NCI-H1417 treated with DMSO at 0.1 percent for 48 hours (cell line): ENCODE measurements at regions not wholly inside any gene's neighbourhood (a gene's known extent, or its start where the extent isn't known, plus 50 kb on each side); places are given as distances from the start of the nearest gene placed in this dataset.
"Not testable (repeated sequence)": the region's sequence is repeated elsewhere in the genome, so short reads cannot be mapped to it uniquely, and the experiment has no call there.

Experiments used
- DNase-seq: peaks from one replicate; lab custom pipeline; 2025; lab: John Stamatoyannopoulos, UW

DNA sequence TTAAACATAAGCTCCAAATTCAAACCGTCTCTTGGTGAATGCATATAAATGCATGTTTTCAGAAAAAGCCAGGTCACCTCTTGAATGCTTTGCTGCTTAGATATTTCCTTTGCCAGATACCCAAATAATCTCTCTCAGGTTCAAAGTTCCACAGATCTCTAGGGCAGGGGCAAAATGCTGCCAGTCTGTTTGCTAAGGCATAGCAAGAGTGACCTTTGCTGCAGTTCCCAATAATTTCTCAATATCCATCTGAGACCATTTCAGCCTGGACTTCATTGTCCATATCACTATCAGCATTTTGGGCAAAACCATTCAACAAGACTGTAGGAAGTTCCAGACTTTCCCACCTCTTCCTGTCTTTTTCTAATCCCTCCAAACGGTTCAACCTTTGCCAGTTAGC, 1006.2 kb upstream of the KCND2 start:
- not testable (repeated sequence) for DNase-seq

DNA sequence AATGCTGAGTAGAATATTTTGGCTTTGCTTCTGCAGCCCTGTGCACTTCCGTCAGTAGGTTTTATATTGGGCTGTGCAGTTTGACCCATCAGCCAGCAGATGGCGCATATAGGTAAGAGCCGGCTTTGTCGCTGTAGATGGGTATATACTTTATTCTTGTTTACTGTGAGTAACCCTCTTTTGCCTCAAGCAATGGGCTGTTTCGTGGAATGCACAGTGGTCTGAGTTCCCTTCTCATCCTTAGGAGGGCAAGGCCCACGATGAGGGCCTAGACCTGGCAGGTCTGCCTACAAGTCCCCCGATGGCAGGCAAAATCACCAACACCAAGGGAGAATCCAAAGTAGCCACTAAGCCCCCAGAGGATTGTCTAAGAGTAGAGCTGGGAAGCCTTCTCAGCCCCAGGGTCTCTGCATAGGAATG, 1002.9 kb upstream of the KCND2 start:
- peak; percentile 27 for DNase-seq

DNA sequence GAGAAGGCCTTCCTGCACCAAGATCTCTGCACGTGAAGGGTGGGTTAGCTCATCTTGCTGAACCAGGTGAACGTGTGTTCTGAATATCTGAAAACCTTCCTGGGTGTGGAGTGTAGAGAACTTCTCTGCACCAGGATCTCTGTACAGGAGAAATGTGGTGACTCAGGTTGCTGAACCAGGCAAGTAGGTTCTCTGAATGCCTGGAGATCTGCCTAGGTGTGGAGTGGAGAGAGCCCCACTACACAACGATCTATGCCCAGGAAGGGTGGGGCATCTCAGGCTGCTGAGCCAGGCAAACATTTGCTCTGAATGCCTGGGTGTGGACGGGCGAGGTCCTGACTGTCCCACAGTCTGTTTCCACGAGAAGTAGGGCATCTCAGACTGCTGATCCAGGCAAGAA, 1002.3 kb upstream of the KCND2 start:
- DNase-seq: no peak

DNA sequence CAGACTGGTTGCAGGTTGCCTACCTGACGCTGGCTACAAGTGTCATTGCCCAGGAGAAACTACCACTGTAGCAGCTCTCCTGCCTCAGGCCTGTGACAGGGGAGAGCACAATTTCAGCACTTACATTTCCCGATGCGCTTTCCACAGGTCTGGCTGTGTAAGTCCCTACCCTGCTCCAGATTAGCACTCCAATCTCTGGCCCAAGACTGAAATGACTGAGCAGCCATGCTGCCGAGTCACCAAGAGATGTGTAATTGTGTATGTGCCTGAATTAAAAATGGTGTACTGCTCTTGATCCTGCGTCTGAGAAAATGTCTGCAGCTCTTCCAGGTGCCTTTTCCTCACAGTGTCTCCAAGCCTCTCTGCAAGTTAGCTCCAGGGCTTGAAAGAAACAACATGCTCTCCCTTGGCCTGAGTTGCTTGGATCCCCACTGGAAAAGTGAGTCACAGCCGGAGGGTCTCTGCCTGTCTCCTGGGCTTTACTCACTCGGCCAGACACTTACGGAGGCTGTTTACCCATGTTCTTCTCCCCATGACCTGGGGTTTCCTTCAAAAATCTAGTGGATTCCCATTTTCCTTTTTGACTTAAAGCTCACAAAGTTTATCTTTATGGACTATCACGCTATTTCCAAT, 1001.7 kb upstream of the KCND2 start:
- DNase-seq: no peak

DNA sequence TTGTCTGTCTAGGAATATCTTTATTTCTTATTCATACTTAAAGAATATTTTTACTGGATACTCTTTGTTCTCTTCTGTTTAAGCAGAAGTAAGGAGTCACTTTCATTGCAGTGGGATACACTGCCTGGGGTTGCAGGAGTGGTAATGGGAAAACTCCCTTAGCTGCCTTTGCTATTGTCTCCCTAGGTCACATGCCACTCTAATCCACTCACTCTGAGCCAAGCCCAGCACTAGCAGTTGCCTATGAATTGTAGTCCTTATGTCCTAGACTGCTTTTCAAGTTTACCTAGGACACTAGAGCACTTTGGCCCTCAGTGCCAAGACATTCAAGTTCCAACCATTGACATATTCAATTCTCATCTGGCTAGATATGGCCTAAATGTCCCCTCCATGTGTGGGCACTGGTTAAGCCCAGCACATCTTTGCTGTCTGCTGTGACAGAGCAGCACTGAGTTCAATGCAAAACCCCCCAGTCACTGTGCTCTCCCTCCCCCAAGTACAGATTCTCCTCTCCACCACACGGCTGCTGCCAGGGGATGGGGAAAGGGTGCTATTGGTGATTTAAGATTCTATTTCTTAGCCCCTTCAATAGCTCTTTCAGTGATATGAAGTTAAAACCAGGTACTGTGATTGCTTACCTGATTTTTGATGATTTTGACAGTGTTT, 991.7 kb upstream of the KCND2 start:
- DNase-seq: no peak

DNA sequence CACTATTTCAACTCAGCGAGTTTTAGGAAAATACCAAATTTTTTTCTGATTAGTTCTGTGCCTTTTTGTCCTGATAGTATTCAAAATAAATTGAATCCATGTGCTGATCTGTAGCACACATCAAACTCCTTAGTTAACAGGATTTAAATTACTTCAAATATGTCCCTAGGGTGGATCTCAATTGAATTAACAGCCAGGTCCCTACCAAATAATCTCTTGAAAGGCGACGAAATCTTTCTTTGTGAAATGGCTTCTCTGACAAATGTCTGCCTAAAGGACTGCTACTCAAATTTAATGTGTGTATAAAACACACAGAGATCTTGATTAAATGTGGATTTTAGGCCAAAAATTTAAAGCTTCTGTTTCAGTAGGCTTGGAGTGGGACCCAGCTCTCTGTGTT, 989.6 kb upstream of the KCND2 start:
- DNase-seq: no peak

DNA sequence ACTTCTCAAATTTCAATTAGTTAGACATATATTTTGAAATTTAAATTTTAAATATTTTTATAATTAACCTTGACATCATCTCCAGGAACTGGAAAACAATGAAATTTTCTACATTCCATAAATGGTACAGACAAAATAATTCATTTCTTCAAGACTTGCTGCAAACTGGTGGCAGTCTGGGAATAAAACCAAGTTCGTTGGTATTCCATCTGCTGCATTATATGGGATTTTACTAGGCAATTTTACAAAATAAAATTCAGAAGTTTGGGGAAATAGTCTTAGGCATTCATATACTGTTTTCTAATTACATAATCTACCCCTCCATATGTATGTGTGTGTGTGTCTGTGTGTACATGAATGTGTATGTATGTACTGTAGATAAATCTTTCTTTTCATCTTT, 984.6 kb upstream of the KCND2 start:
- no peak for DNase-seq

DNA sequence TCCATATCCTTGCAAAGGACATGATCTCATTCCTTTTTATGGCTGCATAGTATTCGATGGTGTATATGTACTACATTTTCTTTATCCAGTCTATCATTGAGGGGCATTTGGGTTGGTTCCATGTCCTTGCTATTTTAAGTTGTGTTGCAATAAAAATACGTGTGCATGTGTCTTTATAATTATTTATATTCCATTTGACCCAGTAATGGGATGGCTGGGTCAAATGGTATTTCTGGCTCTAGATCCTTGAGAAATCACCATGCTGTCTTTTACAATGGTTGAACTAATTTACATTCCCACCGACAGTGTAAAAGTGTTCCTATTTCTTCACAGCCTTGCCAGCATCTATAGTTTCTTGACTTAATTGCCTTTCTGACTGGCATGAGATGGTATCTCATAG, 972.6 kb upstream of the KCND2 start:
- DNase-seq: not testable (repeated sequence)

DNA sequence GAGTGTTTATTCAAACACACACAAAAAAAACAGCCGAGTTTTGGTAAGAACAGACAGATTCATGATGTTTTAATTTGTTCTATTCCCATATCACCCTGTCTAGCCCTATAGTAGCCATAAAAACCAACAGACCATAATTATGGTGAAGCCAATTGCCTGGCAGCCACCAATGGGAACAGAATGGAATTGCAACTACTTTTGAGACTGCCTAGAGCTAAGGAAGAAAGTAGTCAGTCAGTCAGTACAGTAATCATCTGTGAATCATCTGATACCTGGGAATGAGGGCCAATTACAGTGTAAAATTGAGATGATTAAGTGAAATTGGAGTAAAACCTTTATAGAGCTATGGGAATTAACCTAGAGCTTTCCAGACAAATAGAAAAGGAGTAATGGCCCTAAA, 952.7 kb upstream of the KCND2 start:
- DNase-seq: no peak

DNA sequence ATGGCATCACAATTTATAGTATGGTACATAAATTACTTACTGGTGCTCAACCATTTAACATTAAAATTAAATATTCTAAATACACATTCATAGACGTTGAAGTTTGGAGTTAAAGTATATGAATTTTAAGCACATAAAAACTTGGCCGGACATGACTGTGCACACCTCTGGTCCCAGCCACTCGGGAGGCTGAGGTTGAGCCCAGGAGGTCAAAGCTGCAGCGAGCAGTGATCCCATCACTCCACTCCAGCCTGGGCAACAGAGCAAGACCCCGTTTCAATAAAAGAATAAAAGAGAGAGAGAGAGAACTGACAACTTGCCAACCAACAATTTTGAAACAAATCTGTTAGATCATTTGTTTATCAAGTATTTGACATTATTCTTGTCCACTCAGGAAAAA, 943.3 kb upstream of the KCND2 start:
- no peak for DNase-seq

DNA sequence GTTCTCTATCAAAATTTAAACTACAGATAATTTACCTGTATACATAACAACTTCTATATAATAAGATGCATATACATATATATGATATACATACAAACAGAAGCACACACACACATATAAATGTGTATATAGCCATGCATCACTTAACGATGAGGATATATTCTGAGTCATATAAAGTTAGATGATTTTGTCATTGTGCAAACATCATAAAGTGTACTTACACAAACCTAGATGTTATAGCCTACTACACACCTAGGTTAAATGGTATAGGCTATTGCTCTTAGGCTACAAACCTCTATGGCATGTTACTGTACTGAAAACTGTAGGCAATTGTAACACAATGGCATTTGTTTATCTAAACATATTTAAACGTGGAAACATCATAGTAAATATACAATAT, 937.6 kb upstream of the KCND2 start:
- no peak for DNase-seq

DNA sequence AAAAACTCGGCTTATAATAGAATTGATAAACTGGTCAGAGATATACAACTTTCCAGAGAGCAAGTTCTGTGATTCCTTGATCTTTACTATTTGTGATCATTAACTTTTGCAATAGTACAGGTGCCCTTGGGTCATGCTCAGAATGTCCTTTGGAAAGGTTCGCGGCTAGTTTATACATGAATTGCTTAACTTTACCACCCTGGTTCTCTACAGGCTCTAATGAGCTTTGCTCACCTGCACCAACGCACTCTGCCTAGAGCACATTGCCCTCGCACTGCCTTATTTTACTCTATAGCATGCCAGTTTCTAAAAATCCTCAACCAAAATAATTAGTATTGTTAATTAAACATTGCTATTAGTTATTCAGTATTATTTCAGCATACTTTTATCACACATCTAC, 931.2 kb upstream of the KCND2 start:
- DNase-seq: no peak

DNA sequence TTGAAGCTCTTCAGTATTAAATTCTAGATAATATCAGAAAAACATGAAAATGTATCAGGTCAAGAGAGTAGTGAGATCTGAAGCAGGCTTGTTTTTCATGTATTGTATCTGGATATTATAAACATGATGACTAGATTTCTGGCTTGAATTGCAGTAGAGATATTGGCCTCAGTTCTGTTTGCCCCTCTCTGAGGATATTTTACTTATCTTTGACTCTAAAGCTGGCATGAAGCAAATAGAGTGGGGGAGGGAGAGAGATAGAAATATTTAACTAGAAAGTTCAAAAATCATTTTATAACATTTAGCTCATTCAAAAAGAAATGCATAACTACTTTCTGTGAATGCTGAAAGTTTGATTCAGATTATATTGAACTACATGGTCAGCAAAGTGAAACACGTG, 929.7 kb upstream of the KCND2 start:
- DNase-seq: no peak

DNA sequence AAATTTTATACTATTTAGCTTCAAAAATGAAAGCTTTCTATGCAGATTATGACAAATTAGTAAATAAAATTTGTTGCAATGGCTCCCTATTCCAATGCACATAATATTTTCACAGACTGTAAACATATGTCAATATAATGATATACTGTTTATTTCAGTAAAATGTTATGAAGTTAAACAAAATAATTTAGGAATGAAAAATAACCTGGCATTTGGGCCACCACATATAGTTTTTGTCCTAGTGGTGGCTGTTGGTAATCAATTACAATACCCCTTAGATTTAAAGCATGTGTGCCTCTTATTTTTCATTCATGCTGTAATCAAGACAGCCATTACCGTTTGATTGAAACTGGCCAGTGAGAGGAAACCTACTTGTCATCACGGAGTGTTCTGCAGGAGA, 928.5 kb upstream of the KCND2 start:
- DNase-seq: no peak

DNA sequence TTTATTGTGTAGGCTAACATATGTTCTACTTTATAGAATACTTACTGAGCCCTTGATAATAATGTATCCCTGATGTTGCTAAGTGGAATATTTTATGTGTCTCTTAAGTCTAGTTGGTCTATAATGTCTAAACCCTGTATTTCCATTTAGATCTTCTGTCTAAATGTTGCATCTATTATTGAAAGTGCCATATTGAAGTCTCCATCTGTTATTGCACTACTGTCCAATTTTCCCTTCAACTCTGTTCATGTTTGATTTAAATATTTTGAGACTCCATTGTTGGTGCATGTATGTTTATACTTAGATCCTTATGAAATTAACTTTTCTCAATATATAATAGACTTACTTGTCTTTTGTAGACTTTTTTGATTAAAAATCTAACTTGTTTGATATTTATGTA, 924.5 kb upstream of the KCND2 start:
- no peak for DNase-seq

DNA sequence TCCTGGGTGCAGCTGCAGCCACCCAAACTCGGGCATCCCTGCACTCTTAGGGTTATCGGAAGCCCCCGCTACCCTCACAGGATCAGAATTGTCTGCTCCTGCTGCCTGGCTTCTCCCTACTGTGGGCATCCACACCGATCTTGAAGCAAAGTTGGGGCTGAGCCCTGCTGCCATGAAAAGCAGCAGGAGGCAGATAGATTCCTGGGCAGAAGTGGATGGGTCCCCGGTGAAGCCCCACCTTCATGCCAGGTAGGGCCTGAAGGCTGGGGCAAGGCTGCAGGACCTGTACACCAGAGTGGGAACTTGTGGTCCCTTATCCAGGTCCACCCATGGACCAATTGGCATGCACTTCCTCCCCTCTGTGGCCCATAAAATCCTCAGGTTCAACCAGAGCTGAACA, 922.6 kb upstream of the KCND2 start:
- DNase-seq: no peak

DNA sequence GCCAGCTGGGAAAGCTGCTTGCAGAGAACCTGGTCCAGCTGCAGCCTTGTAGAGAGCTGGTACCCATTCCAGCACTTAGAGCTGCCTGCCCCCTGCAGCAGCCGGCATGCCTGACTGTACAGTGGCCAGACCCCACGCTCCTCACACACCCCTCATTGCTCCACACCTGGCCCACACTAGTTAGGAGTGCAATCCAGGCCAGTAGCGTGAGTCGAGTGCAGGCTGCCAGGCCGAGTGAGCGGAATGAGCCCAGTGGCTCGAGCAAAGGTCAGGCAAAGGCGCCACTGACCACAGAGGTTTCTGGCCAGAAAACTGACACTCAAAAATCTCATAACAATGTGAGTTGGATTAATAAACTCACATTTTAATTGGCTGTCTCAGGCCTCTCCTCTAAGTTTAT, 921.7 kb upstream of the KCND2 start:
- no peak for DNase-seq

DNA sequence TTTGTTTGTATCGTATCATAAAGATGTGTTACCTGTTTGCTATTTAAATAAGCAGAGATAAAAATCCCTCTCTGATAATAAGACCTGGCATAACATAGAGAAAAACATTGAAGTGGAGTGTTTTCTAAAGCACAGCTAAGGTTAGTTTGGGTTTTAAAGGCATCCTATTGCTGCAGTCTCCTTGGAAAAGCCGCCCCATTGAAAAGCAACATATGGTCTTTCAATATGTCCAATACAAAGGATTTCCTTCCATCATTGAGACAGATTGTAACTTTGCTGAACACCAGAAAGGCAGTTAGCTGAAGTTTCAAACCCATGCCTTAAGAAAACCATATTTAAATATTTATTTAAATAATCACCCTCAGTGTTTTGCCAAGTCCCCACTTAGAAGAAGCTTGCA, 898.5 kb upstream of the KCND2 start:
- DNase-seq: no peak

DNA sequence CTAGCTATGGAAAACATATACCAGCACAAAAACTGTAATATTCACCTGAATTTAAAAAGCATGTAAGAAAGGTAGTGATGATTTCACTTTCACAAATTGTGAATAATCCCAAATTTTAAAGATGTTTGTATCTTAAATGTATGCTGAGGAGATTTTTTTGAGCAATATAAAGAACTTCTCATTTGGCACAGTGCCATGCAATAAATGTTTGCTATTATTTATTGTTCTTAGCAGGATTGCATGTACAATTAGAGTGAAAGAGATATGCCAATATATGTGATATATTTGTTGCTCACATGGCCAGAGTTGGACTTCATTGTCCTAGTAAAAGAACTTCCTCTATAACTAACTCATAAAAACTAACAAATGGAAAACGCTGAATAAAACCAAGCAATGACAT, 895.1 kb upstream of the KCND2 start:
- no peak for DNase-seq

DNA sequence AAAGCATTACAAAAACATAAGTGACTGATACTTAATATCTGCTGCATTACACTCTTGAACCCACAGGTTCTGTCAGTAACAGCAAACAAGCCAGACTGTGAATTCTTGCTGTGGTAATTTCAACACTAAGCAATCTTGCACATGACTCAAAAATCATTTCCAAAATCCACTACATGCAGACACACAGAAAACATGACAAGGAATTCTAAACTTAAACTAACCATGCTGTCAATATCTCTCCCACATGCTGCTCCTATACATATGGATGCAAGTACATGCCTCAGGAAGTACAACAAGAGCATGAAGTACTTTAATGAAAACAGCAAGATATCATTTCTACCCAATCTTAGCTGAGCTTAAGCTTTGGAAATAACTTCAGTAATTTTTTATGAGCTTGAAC, 890.2 kb upstream of the KCND2 start:
- no peak for DNase-seq

DNA sequence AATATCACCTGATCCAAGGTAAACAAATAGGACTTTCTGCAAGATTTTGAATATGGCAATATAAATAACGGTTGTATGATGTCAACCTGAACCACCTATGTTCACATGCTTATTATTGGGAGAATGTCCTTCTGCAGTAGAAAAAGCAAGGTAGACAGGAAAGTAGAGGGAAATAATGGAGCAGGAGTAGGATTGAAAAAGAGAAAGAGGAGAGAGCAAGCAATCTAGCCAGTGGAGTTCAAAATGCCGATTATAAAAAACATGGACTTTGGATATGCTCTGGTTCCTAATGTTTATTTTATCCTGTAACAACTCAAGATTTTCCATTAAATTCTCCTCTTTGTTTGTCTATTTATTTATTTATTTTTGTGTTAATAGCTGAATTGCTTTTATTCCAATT, 878.0 kb upstream of the KCND2 start:
- DNase-seq: no peak

DNA sequence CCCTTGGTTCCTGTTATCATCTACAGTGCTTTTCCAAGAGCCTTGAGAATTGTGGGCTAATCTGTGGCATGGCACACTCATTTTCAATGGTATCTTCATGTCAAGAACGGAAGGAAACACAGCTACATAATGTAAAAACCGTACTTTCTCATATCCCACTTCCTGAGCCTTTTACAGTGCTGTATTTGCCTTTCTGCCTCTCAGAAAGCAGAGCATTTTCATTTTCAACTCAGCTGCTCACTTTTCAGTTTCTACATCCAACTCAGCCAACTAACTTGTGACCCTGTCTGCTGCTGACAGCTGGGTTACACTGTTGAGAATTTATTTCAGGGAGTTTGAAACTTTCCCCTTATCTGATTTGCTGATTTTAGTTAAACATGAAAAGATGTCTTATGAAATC, 875.8 kb upstream of the KCND2 start:
- no peak for DNase-seq

DNA sequence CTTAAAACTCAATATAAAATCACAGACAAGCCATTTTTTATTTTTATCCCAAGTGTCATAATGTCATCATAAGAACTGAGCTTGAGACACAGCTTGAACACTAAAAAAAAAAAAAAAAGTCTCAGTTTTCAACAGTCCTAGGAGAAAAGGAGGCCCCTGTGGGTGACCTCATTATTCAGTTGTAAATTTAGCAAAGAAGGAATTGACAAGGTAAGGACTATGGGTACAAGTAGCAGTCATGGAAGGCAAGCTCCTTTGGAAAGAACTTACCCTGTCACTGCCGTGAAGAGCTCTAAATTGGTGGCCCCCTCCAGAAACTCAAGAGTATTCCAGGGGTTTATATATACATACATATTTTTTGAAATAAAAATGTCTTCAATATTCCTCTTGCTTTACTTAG, 864.4 kb upstream of the KCND2 start:
- no peak for DNase-seq

DNA sequence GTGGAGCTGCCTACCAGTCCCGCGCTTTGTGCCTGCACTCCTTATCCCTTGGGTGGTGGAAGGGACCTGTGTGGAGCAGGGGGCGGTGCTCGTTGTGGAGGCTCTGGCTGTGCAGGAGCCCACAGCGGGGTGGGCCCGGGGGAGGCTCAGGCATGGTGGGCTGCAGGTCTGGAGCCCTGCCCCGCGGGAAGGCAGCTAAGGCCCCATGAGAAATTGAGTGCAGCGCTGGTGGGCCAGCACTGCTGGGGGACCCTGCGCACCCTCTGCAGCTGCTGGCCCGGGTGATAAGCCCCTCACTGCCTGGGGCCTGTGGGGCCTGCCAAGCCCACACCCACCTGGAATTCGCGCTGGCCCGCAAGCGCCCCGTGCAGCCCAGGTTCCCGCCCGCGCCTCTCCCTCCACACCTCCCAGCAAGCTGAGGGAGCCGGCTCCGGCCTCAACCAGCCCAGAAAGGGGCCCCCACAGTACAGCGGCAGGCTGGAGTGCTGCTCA, 859.6 kb upstream of the KCND2 start:
- no peak for DNase-seq
